ENCODE measurements at regions not wholly inside any gene's neighbourhood (a gene's known extent, or its start where the extent isn't known, plus 50 kb on each side); places are given as distances from the start of the nearest gene placed in this dataset.
A peak's percentile ranks its signal among the peaks of the same experiment; 100 is the strongest.

DNA sequence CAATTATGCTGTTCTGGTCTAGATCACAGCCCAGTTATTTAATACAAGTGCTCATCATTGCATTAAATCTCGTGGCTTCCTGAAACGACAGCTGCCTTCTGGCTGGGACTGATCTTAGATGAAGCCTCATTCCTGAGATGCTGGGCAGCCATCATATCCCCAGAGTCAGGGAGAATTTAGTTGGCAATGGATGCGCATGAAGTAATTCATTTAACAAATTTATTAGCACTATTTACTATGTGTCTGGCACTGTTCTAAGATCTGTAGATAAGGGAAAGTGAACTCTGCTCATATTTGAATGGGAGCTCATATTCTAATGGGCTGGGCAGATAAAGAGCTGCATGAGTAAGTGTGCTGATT lies 244.7 kb downstream of the KCNS3 start:
- no peak for DNase-seq

DNA sequence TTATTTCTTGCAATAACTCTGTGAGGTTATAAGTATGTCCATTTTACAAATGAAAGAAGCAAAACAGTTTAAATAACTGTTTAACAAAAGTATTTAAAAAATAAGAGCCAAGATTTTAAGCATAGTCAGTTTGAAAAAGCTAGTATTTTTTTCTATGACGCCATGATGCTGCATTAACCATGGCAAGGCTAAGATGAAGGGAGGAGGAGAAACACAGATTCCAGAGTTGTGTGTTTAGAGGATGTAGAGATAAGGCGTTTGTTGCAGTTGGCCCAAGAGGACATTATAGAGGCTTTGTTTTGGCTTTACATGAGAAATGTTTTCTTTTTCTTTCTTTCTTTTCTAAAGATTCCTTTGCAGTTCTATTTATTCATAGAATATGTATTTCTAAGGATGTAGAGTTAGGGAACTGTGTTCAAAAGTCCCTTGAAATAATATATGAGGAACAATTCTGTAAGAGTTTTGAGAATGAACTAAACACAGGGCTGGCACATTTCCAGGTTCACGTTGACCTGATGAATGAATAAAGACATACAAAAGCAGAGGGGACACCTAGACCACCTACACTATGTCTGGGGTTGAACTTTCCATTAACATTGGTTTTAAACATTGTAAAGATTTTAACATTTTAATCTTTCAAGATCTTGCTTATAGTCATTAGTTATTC lies 244.2 kb downstream of the KCNS3 start:
- no peak for DNase-seq

DNA sequence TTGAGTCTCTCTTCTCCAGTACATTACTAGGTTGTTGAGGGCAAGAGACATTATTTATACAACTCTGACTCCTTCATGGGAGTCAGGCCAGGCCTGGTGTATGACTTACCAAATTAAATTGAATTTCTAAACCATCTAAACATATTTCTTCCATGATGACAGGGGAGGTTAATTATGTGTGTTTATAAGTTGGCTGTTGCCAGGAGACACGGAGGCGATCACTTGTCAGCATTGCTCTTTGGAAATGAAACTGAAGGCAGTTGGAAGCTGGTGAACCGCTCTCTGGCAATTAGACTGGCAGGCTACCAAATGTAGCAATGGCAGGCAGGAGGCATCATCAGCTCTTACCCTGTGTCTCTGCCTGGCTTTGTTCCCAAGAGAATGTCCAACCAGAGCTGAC lies 241.4 kb downstream of the KCNS3 start:
- DNase-seq = peak; percentile 85

DNA sequence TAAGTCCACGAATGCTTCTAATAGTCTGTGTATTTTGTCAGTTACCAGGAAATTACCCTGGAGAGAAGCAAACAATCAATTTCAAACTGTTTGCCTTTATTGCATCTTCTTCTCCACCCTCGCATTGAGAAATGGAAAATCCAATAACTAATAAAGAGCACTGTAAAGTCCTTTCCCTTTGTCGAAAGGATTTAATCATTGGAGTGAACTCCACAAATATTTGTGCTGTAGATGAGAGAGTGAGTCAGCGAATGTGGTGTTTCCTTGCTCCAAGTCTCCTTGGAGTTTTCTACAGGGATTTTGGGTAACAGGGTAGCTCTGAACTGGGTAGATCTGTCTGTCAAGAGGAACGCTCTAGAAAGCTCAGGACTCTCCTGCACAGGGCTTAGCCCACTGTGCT lies 240.2 kb downstream of the KCNS3 start:
- no peak for DNase-seq

DNA sequence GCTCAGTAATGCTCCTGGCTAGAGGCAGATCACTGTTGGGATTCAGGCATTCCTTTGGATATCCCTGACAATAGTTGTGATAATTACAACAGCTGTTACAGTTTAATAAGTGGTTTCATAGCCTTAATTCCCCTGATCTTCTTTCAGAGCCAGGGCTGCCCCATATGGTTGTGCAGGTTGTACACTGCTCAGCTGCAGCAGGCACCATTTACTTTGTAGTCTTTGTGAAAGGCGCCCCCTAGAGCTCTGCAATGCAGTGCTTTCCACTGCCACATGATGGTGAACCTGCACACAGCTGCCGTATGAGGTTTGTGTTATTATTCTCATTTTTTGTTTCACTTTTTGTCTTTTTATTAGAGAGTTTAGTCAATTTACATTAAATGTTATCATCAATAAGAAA lies 239.1 kb downstream of the KCNS3 start:
- no peak for DNase-seq

DNA sequence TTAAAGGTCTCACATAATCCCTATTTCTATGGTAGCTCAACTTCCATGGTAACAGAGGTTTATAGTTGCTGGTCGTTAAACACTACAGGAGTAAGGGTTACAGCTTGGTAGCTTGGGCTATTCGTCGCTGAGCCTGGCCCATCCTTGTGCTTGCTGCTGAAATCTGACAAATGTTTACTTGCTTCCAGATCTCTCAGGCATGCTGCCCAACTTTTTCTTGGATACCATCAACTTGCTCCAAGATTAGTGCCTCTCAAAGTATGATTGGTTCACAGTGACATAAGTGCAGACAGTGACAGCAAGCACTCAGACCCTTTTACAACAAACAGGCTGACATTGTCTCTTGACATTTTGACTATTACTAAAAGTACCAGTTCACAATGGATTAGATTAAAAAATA lies 231.8 kb downstream of the KCNS3 start:
- no peak for DNase-seq

DNA sequence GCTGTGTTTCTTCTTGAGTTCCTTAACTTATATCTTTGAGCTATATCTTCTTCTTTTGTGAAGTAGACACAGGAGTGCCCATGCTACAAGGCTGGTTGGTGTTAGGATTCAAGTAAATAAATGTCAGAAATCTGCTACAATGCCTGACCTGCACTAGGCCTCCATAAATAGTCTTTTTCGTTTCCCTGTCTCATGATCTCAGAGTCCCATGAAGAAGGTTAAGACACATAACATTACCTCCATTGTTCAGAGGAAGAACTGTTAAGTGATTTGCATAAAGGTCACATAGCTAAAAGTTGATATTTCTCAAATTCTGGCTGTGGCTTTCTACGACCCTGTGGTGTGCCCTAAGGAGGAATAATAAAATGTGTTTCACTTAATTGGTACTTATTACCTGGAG lies 228.4 kb downstream of the KCNS3 start:
- DNase-seq = no peak

DNA sequence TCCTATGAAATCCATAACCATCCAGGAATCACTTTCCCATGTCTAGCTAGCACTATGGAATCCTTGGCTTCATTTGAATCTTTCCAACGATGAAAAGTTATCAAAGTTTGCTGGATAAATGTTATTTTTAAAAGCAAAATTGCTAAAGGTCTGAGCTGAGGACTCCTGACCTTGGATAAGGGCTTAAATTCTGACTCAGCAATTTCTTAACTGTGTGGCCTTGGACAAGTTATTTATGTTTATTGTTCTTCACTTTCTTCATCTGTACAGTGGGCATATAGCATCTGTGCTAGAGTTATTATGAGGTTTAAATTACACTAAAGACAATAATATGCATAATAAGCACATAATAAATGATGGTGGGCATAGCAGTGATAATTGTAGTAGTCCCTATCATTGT lies 227.5 kb downstream of the KCNS3 start:
- DNase-seq = no peak

DNA sequence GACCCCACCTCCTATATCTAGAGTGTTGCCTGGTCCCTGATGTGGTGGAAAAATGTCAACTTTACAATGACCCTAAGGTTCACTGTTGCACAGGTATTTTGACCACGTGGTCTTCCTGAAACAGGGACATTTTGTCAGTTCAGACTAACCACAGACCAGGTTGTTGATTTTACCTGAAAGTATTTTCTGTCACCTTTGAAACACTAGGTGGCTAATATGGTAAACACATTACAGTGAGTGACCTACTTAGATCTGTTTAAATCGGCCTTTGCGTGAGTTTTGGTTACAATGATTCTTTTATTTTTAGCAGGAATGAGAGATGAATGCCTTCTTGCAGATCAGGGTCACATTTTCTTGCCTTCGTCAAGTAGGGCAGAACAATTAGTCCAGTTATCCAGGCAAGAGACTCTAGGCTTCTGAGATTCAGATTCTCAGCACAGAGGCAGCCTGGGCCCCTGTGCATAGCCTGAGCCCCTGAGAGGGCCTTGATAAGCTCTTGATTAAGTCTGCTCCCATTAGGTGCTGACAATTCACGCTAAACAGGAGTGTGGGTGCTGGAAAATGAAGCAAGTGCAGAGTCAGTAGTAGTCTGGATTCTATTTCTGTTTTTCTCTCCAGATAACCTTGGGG lies 226.2 kb downstream of the KCNS3 start:
- no peak for DNase-seq

DNA sequence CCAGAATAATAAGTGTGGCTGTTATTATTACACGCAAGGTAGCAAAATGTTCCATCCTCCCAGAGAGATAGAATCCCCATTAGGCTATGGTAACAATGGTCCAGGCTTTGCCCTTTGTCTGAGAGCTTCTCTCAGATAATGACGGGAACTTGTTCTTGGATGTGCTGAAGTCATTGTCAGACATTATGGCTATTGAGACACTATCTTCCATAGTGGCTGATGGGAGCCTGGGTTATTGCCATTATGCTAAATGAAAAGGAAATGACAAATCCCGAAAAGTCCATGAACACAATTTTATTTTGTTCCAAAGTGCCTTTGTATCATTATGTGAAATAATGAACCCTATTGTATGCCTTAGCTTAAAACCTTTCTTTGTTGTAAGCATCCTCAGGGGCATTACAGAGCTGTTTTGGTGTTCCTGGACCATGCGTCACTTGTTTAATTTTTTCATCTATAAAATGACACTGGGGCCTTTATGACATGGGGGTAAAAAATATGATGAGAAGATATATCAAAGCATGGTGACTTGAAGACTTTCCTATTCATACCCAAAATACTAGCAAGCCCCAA lies 218.5 kb downstream of the KCNS3 start:
- no peak for DNase-seq

DNA sequence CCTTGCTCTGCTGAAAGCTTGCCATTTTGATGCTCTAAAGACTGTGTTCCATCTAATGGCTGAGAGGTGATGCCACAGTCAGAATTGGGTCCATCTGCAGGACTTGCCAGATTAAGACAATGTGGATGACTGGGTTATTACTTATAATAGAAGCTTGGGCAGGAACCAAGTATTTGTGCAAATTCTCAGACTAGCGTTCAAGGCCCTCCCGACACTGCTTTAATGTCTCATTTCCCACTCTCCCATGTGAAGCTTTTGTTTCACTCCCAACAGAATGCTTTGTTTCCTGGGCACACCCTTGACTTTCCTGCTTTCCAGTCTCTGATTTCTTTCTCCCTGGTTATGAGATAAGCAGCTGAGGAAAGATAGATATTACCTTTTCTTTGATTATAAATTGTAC lies 215.8 kb downstream of the KCNS3 start:
- no peak for DNase-seq

DNA sequence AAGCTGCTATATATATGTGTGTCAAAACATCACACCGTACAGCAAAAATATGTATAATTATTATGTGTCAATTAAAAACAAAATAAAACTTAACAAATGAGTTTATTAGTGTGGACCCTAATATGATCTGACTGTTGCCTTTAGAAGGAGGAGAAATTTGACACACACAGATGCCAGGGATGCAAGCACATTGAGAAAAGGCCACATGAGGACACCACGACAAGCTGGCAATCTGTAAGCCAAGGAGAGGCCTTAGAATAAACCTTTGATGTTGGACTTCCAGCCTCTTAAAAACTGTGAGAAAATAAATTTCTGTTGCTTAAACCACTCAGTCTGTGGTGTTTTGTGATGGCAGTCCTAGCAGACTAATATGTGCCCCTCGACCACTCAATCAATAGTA lies 214.7 kb downstream of the KCNS3 start:
- DNase-seq = no peak

DNA sequence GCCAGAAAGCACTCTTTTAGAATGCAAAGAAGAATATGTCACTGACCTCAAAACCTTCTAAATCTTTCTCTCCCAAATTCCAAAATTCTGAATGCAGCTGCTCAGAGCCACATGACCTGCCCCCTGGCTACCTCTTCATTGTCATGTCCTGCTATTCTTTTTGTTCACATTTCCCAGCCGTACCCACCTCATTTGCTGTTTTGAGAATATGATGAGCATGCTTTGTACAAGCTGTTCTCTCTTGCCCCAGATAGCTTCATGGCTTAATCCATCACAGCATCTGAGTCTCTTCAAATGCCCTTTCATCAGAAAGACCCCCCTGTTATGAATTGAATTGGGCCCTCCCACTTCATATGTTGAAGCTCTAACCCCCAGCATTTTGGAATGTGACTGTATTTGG lies 214.3 kb downstream of the KCNS3 start:
- DNase-seq = no peak

DNA sequence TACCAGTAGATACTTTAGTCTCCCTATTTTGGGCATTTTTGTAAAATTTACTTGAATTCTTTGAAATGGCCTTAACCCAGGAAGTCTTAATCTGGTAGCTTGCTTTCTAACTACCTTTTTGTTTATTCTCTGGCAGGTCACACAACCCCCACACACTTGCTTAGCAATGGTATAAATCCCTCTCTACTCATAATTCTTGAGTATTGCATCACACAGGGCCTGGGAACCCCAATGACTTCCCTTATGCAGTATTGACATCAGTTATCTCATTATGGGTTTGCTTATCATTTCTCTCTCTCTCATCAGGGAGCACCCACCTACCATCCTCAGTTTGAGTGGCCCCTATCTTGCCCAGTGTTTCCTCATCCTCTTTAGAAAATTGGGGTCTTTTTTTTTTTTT lies 207.1 kb downstream of the KCNS3 start:
- DNase-seq = no peak

DNA sequence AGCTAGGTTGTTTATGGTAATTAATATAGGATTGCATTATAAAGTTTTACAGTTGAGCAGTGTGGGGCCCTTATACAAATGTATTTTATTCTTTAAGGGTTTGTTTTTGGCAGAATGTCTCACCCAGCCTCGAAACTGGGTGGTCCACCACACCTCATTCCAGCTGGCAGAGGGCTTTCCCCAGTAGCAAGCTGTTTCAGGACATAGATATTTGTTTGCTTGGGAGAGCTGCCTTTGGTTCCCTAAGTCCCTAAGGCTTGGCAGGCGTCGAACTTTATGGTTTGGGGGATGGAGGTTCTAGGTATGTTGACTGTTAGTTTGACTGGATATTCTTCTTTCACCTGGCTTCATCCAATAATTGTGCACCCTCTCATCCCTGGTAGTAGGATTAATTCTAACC lies 205.9 kb downstream of the KCNS3 start:
- no peak for DNase-seq

DNA sequence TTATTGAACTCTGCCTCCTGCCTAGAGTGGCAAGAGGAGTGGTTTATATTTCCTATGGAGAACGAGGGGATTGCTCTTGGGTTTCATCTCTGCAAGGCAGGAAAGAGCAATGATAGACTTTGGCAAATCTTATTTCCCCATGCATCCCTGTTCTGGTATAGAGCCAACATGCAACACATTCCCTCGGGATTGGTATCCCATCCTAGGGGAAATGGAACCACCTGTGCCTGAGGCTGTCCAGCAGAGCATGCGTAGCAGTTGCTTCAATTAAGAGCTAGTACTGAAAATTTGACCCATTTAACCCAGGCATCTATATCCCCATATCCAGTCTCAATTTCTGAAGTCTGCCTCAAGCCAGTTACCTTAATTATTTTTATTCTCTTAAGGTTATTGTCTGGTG lies 205.3 kb downstream of the KCNS3 start:
- no peak for DNase-seq

DNA sequence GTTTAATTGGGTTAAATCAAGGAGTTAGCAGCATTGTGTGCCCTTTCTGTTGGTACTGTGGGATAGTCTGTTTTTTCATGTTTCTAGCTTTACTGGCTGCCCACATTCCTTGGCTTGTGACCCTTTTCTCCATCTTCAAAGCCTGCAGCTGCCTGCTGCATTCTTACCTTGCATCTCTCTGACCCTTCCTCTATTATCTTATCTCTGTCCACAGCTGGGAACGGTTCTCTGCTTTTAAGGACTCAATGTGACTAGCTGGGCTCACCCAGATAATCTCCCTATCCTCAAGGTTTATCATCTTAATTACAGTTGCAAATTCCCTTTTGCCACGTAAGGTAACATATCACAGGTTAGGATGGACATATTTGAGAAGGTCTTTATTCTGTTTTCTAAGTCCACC lies 199.7 kb downstream of the KCNS3 start:
- no peak for DNase-seq

DNA sequence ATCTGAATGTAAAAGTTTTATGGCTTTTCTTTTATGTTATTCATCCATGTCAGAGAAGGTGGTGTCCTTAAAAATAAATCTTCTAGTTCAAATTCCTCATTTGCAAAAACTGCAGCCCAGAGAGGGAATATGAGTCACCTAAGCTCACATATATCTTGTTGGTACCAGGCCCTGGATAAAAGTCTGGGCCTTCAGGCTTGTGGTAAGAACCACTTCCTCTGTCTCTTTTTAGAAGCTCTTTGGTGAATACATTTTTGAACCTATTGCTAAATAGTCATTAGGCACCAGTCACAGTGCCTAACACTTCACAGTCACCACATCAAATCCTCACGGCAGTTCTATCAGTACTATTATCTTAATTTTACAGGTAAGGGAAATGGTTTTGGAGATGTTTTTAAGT lies 199.2 kb downstream of the KCNS3 start:
- no peak for DNase-seq

DNA sequence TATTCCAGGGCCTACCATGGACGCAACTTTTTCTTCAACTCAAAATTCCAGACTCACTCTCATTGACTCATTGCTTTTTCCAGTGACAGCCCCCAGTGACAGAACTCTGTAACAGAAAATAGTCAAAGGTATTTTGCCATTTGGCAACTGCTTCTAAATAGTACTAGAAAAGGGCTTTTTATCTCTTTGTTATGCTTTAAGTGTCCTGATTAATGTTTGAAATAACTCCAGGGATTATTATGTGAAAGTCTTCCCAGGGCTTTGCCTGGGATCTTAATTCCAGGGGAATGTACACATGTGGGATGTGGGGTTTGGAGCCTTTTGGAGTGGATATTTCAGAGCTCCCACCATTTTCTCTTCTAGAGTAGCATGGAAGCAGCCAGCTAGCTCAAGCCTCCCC lies 198.8 kb downstream of the KCNS3 start:
- no peak for DNase-seq

DNA sequence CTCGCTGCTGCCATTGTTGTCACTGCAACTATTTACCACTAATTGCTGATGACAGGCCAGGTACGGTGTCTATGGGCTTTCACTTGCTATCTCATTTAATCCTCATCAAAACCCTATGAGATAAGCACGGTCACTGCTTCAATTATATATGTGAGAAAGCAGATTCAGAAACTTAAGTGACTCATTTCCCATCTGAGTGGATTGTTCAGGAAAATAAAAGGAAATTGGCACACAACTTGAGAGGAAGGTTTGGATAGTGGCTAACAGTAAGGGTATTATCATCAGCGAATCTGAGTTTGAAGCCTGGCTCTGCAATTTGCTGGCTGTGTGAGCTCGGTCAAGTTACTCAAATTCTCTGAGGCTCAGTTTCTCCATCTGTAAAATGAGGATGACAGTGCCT lies 196.0 kb downstream of the KCNS3 start:
- DNase-seq = no peak

DNA sequence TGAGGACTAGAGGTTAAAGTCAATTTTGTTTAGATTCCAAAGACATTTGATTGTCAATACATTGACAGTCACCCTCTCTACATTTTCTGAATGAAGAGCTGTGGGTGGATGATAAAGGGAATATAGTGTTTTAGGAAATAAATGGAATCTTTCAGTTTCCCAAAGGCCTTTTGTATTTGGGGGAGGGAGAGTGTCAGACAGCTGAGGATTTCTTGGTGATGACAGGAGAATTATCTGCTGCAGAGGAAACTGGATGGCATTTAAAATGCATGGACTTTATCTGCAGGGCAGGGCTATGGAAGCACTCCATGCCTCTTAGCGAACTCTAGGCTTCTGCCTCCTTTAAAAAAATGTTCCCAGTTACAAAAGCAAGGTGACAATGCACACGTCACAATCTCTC lies 195.1 kb downstream of the KCNS3 start:
- no peak for DNase-seq

DNA sequence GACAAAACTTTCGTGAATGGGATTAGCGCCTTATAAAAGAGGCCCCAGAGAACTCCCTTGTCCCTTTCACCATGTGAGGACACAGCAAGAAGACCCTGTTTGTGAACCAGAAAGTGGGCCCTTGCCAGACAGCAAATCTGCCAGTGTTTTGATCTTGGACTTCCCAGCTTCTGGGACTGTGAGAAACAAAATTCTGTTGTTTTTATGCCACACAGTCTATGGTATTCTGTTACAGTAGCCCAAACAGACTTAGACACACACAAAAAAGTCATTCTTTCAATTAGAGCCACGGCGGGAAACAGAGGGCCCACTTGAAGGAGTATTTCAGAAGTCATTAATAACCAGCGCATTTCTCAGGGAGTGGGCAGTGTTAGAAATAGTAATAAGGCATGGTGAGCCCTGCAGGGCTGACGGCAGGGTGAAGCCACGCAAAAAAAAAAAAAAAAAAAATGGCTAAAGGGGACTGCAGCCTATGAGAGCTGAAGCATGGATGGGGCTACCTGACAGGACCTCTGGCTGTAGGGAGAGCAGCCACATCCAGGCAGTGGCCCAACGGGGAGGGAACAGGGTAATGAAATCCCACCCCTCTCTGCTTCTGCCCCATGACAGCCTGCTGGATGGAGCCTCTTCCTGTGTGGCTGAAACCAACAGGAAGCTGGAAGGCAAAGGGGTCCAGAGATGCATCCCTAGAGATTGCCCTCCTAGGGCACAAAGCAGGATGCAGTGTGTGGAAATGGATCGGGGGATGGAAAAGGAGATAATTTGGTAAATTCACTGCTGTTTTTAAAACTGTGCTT lies 189.3 kb downstream of the KCNS3 start:
- no peak for DNase-seq

DNA sequence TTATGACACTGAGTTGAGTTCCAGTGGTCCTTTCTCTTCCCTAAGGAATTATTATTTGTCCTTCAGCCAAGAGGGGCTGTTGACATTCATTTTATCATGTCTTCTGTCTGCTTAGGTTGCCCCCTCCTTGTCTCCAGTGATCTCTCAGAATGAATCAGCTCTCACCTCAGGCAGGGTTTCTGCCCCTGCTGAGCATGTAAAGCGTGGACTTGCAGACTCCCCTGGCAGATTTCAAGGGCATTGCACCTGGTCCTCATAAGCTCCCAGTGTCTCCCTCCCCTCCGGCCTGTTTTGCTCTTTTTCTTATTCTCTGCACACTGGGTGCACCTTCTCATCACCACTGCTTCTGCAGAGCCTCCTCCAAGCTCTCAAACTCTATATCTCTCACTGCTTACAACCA lies 188.4 kb downstream of the KCNS3 start:
- DNase-seq = no peak

DNA sequence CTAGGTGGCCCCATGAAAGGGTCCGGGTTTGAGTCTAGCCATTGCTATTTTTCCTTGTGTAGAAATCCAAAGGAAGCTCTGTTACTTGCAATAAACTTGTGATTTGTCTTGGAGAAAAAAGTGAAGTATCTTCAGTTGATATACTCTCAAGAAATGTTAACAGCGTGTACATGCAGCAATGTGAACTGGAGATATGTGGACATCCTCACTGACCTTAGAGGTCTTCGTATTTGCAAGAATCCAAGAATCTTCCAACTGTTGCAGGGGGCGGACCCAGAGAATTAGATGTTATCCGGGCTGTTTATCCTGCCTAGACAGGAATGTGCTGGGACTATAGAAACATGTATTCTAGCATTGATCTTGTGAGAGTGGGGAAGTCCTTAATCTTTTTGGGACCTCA lies 187.6 kb downstream of the KCNS3 start:
- no peak for DNase-seq

Measured in NCI-H1105 treated with DMSO at 0.1 percent for 48 hours (cell line).